A673 (cell line): ENCODE measurements at regions not wholly inside any gene's neighbourhood (a gene's known extent, or its start where the extent isn't known, plus 50 kb on each side); places are given as distances from the start of the nearest gene placed in this dataset.

Source experiments
- BruUV-seq: library from RNA; stranded (reverse); fragments of 400-500 nt; replicated peaks from 2 replicates; lab custom pipeline; 2021; lab: Mats Ljungman, UMichigan
- CTCF ChIA-PET: fragments of 300-600 bp; sonication (Branson Sonifier 250); formaldehyde crosslinking; loops from one replicate; lab custom pipeline; 2022; ENCODE audit warnings: antibody characterized with exemption; lab: Charles Lee
- POLR2A ChIA-PET: fragments of 300-600 bp; sonication (Branson Sonifier 250); formaldehyde crosslinking; loops from one replicate; lab custom pipeline; 2022; ENCODE audit warnings: antibody characterized with exemption; ENCODE audit not compliant: low non-redundant PET; lab: Charles Lee
- DNase-seq: peaks from one replicate; pipeline ENCODE4 v3.0.0-alpha.2; 2015; ENCODE audit warnings: low spot score
- H3K27ac ChIP-seq: fragments of 200-600 bp; sonication (generic); 2 replicates; pipeline ENCODE4 v1.5.1; 2016; ENCODE audit warnings: mixed run types, low read depth, mild to moderate bottlenecking, mixed read lengths, antibody characterized with exemption, low read length; ENCODE audit not compliant: poor library complexity, severe bottlenecking
- H3K27me3 ChIP-seq: fragments of 200-600 bp; sonication (generic); replicated peaks from 2 replicates; pipeline ENCODE4 v1.6.1; 2017; ENCODE audit warnings: mixed run types, low read depth, mild to moderate bottlenecking, mixed read lengths, antibody characterized with exemption, low read length; ENCODE audit not compliant: insufficient read depth, poor library complexity
- H3K36me3 ChIP-seq: fragments of 200-600 bp; sonication (generic); 2 replicates; pipeline ENCODE4 v1.6.1; 2016; ENCODE audit warnings: mixed run types, mild to moderate bottlenecking, mixed read lengths, antibody characterized with exemption, low read length; ENCODE audit not compliant: insufficient read depth, poor library complexity, severe bottlenecking
- H3K4me1 ChIP-seq: fragments of 200-600 bp; sonication (generic); 2 replicates; pipeline ENCODE4 v1.6.1; 2017; ENCODE audit warnings: mixed run types, mild to moderate bottlenecking, mixed read lengths, antibody characterized with exemption, low read length; ENCODE audit not compliant: insufficient read depth, poor library complexity, severe bottlenecking
- H3K4me3 ChIP-seq: fragments of 200-600 bp; sonication (generic); 2 replicates; pipeline ENCODE4 v1.5.1; 2016; ENCODE audit warnings: low read depth, mixed run types, mild to moderate bottlenecking, mixed read lengths, low read length; ENCODE audit not compliant: poor library complexity, severe bottlenecking
- H3K9me3 ChIP-seq: fragments of 200-600 bp; sonication (generic); 2 replicates; pipeline ENCODE4 v1.6.1; 2016; ENCODE audit warnings: mixed run types, low read depth, mild to moderate bottlenecking, mixed read lengths, antibody characterized with exemption, low read length; ENCODE audit not compliant: poor library complexity, severe bottlenecking
- CTCF ChIP-seq: fragments of 300-800, 200-600 bp; sonication (generic); conservative IDR thresholded peaks from 2 replicates; pipeline ENCODE4 v1.5.1; 2017; ENCODE audit warnings: low read depth, mild to moderate bottlenecking, antibody characterized with exemption, low read length, moderate library complexity, mixed read lengths
- EZH2 ChIP-seq: fragments of 200-600 bp; sonication (generic); IDR thresholded peaks from 2 replicates; pipeline ENCODE4 v1.6.1; 2017; ENCODE audit warnings: borderline replicate concordance, low read depth, mild to moderate bottlenecking, mixed read lengths, antibody characterized with exemption, low read length; ENCODE audit not compliant: poor library complexity, severe bottlenecking
- intact Hi-C: fragments of 100-400 bp; cut with micrococcal nuclease; formaldehyde crosslinking; loops from one replicate; pipeline ENCODE4 v1.10.0; 2022; ENCODE audit not compliant: unreplicated experiment

GRCh38 chr2:18731666-18732065, 142.3 kb upstream of the NT5C1B start:
- H3K4me3 ChIP-seq, result no peak overlapping the region
- no peaks in the 10 kb centered on the region for H3K9me3 ChIP-seq
- H3K4me1 ChIP-seq, result no peaks in the 10 kb centered on the region
- TF ChIP-seq EZH2 (no peak), CTCF (no peak)
- no peaks in the 10 kb centered on the region for H3K36me3 ChIP-seq
- no TSS peak for BruUV-seq
- DNase-seq, result no peak
- CTCF ChIA-PET, result no interaction called here
- POLR2A ChIA-PET, result no interaction called here
- peaks cover 7% of the 10 kb centered on the region for H3K27me3 ChIP-seq
- H3K27ac ChIP-seq, result no peak overlapping the region
- intact Hi-C loops, result no loop called here

GRCh38 chr2:18724371-18725145, 135.2 kb upstream of the NT5C1B start:
- intact Hi-C loops, result no loop called here
- H3K9me3 ChIP-seq, result no peaks in the 10 kb centered on the region
- H3K4me3 ChIP-seq, result no peak overlapping the region
- no TSS peak for BruUV-seq
- ChIA-PET CTCF (no interaction called here), POLR2A (no interaction called here)
- no peaks in the 10 kb centered on the region for H3K36me3 ChIP-seq
- H3K27me3 ChIP-seq, result no peaks in the 10 kb centered on the region
- no peaks in the 10 kb centered on the region for H3K4me1 ChIP-seq
- TF ChIP-seq CTCF (no peak), EZH2 (no peak)
- DNase-seq, result no peak
- H3K27ac ChIP-seq, result no peak overlapping the region

GRCh38 chr2:18723219-18723618, 133.8 kb upstream of the NT5C1B start:
- Histone ChIP-seq H3K27me3 (no peaks in the 10 kb centered on the region), H3K4me3 (no peak overlapping the region), H3K27ac (no peak overlapping the region), H3K9me3 (no peaks in the 10 kb centered on the region), H3K36me3 (no peaks in the 10 kb centered on the region), H3K4me1 (no peaks in the 10 kb centered on the region)
- CTCF ChIA-PET, result no interaction called here
- TF ChIP-seq EZH2 (no peak), CTCF (no peak)
- no peak for DNase-seq
- POLR2A ChIA-PET, result no interaction called here
- BruUV-seq, result no TSS peak
- intact Hi-C loops, result no loop called here
